ENCODE measurements at regions not wholly inside any gene's neighbourhood (a gene's known extent, or its start where the extent isn't known, plus 50 kb on each side); places are given as distances from the start of the nearest gene placed in this dataset.

DNA sequence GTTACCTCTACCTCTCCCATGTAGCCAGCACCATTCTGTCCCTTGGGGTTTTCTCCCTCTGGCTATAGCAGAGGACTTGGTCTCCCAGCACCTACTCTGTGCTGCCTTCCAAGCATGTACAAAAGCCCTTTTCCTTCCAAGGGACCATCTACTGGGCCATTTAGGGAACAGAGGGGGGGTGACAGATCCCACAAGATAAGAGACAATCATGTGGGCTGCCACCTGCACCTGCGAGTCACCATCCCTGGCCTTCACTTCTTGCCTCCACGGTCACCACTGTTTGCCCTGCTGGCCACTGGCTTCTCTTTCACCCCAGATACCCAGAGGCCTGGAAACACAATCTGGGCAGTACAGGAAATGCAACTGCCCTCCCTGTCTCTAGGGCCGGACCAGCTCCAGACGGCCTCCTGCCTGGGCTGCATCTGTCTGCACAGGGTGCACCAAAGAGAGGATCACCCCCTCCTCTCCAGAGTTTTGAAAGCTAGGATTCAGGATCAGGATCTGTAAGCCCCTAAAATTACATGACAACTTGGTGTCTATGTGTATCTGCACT, 160.8 kb upstream of the NECTIN1 start:
- TF ChIP-seq, protein P1, sequence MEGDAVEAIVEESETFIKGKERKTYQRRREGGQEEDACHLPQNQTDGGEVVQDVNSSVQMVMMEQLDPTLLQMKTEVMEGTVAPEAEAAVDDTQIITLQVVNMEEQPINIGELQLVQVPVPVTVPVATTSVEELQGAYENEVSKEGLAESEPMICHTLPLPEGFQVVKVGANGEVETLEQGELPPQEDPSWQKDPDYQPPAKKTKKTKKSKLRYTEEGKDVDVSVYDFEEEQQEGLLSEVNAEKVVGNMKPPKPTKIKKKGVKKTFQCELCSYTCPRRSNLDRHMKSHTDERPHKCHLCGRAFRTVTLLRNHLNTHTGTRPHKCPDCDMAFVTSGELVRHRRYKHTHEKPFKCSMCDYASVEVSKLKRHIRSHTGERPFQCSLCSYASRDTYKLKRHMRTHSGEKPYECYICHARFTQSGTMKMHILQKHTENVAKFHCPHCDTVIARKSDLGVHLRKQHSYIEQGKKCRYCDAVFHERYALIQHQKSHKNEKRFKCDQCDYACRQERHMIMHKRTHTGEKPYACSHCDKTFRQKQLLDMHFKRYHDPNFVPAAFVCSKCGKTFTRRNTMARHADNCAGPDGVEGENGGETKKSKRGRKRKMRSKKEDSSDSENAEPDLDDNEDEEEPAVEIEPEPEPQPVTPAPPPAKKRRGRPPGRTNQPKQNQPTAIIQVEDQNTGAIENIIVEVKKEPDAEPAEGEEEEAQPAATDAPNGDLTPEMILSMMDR (IDR thresholded peaks at IDR 0.05; ENCODE audit: poor library complexity), result no peak
- TF ChIP-seq EZH2phosphoT487 (IDR thresholded peaks at IDR 0.05; ENCODE audit: low read depth, severe bottlenecking, unreplicated experiment), result no peak

Data from hepatocyte (in vitro differentiated cells).